Esophagus muscularis mucosa (tissue), 3 donors: ENCODE measurements at regions not wholly inside any gene's neighbourhood (a gene's known extent, or its start where the extent isn't known, plus 50 kb on each side); places are given as distances from the start of the nearest gene placed in this dataset.

ENCODE experiments used
- POLR2AphosphoS5 ChIP-seq, 2 donors: sonication (generic); formaldehyde crosslinking; IDR thresholded peaks; one replicate each; pipeline ENCODE4 v1.6.1; 2017; ENCODE audit warnings: antibody characterized with exemption in 2 of 2
- TF ChIP-seq, protein P1 (sequence below), 3 experiments: fragments of 200-600 bp in 2 of 3; fragments of 450-650 bp in 1 of 3; sonication (generic) in 2 of 3; IDR thresholded peaks; one replicate each; pipeline ENCODE4 v1.5.1; 2017 to 2019; ENCODE audit warnings: antibody characterized with exemption in 3 of 3, mild to moderate bottlenecking in 2 of 3, moderate library complexity in 1 of 3

DNA sequence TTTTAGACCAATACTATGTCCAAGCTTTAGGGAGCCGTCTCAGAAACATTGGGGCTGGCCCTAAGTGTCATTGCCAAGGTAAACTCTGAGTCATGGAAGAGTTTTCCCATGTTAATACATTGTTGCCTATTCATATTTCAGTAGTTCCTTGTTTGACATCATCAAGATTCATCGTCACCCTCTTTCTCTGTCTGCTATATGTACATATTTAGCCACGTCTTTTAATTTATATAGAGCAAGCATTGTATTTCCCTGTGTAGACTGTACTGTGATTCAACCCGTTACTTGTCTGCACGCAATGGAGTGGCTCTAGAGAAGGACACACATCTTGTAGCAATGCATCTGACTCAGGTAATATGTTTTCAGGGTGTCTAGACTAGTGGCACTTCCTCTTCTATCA lies 217.9 kb upstream of the TPK1 start:
- TF ChIP-seq POLR2AphosphoS5 (IDR thresholded peaks at IDR 0.05): no peak
- TF ChIP-seq, protein P1, sequence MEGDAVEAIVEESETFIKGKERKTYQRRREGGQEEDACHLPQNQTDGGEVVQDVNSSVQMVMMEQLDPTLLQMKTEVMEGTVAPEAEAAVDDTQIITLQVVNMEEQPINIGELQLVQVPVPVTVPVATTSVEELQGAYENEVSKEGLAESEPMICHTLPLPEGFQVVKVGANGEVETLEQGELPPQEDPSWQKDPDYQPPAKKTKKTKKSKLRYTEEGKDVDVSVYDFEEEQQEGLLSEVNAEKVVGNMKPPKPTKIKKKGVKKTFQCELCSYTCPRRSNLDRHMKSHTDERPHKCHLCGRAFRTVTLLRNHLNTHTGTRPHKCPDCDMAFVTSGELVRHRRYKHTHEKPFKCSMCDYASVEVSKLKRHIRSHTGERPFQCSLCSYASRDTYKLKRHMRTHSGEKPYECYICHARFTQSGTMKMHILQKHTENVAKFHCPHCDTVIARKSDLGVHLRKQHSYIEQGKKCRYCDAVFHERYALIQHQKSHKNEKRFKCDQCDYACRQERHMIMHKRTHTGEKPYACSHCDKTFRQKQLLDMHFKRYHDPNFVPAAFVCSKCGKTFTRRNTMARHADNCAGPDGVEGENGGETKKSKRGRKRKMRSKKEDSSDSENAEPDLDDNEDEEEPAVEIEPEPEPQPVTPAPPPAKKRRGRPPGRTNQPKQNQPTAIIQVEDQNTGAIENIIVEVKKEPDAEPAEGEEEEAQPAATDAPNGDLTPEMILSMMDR (IDR thresholded peaks at IDR 0.05): no peak
